Stimulated activated CD8-positive, alpha-beta memory T cell treated with anti-CD3 and anti-CD28 coated beads, Interleukin-12 subunit alpha, Interleukin-12 subunit beta, amount 100 ng/mL, for 24 hours (primary cell): ENCODE measurements at regions not wholly inside any gene's neighbourhood (a gene's known extent, or its start where the extent isn't known, plus 50 kb on each side); places are given as distances from the start of the nearest gene placed in this dataset.
"Not testable (repeated sequence)": the region's sequence is repeated elsewhere in the genome, so short reads cannot be mapped to it uniquely, and the experiment has no call there.

Experiments used
- DNase-seq: peaks from one replicate; pipeline ENCODE4 v3.0.0-alpha.2; 2020; ENCODE audit errors: extremely low read depth

GRCh38 chr6:170019818-170020583, 268.6 kb downstream of the ERMARD start:
- DNase-seq: no peak

- DNase-seq: no peak
These were observed 267.8 kb downstream of the ERMARD start for GRCh38 chr6:170018936-170019817.

DNA sequence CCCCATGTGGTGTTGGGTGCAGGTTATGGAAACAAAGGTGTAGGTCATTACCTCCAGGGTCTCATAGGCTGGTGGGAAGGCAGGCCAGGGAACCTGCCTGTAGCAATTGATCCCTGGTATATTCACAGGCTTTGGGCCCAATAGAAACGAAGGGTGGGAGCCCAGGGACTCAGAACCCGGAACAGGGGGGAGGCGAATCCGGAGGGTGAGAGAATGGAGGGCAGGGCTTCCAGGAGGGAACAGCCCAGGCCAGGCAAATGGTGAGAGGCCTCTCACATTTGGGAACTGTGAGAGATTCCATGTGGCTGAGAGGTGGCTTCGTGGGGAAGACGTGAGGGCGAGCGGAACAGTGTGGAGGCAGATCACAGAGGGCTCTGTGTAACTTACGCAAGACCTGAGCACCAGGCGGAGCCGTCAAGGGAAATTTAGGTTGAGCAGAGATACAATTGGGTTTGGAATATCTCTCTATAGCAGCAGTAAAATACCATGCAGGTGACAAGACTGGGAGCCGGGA, 267.1 kb downstream of the ERMARD start:
- no peak for DNase-seq

DNA sequence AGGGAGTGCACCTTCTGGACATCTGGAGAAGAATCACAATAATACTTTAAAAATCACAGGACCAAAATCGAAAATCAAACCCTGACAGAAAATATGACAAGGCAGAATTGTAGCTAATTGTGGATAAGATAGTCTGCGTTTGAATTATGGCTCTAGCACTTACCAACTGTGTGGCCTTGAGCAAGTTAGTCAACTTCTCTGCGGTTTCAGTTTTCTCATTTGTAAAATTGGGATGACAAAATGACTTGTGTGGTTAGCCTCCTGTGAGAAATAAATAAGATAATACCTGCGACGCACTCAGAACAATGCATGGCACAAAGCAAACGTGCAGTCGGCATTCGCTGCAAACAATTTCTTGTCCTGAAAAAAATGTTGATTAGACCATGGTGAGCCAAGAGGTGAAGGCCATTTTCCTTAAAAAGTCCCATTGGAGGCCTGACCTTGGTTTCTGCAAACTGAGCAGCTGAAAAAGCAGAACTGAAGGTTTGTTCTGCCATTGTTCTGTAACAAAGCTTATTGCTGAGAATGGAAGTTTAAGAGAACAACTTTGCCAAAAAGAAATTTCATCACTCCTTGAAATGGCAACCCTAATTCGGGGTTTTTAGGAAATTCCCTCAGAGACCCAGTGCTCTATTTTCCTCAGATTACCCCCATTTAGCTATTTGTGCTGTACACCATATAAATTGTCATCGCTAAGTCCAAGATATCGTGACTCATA, 266.3 kb downstream of the ERMARD start:
- no peak for DNase-seq

DNA sequence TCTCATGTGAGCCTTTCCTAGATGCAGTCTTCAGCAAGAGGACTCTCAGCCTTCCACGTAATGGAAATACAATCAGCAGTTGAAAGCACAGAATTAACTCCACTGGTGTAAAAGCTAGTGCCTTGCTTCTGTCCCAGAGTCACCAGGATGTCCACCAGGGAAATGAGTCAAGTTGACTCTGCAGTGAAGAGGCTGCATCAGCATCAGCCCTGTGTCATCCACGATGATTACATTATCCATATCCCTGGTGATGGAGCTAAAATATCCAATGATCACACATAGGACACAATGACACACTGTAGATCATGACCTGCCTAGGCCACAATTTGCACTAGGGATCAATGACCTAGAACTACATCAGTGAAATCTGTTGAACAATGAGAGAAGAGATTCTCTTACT, 262.4 kb downstream of the ERMARD start:
- no peak for DNase-seq

DNA sequence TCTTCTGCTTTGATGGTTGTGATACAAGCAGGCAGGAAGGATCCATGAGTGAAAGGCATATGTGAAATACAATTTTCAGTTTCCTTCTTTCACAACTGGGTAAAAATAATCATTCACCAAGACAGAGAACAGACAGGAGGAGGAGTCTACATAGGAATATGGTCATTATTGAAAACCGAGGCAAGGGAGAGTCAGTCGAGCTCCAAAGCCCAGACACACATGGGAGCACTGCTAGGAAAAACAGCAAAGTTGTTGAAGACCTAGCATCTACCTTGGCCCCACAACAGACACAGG, 260.6 kb downstream of the ERMARD start:
- DNase-seq: no peak

- DNase-seq: no peak
These were observed 260.0 kb downstream of the ERMARD start for GRCh38 chr6:170011204-170012036.

- no peak for DNase-seq
These were observed 259.3 kb downstream of the ERMARD start for GRCh38 chr6:170010665-170011203.

DNA sequence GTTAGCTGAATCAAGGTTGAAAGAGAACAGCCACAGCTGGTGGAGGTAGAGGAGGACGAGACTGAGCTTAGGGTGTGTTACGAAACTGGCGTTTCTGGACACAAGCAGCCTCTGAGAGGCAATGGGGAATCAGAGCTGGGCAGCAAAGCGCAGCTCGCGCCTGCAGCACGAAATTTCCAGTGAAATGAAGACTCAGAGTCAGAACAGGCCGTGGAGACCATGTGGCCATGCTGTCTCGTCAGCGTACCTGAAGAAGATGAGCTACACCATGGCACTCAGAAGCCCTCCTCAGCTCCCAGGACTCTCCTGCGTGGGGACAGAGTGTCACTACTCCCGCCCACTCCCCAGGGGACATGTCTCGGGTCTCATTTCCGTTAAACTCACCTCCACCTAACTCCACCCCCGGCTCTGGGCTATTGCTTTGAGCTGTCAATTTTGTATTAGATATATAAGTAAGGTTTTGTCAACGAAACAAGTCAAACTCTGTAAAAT, 256.9 kb downstream of the ERMARD start:
- DNase-seq: no peak

- DNase-seq: no peak
These were observed 256.3 kb downstream of the ERMARD start for GRCh38 chr6:170007468-170008293.

- DNase-seq: no peak
These were observed 255.6 kb downstream of the ERMARD start for GRCh38 chr6:170006900-170007467.

GRCh38 chr6:170006071-170006899, 254.9 kb downstream of the ERMARD start:
- DNase-seq: no peak

GRCh38 chr6:170005665-170006064, 254.2 kb downstream of the ERMARD start:
- no peak for DNase-seq

DNA sequence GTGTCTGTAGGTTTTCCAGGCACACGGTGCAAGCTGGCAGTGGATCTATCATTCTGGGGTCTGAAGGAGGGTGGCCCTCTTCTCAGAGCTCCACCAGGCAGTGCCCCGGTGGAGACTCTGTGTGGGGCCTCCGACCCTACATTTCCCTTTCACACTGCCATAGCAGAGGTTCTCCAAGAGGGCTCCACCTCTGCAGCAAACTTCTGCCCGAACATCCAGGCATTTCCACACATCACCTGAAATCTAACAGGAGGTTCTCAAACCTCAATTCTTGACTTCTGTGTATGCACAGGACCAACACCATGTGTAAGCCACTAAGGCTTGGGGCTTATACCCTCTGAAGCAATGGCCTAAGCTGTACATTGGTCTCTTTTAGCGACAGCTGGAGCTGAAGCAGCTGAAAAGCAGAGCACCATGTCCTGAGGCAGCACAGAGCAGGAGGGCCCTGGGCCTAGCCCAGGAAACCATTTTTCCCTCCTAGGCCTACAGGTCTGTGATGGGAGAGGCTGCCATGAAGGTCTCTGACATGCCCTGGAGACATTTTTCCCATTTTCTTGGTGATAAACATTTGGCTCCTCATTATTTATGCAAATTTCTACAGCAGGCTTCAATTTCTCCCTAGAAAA, 253.3 kb downstream of the ERMARD start:
- DNase-seq: no peak

- DNase-seq: no peak
These were observed 252.2 kb downstream of the ERMARD start for GRCh38 chr6:170003451-170004160.

DNA sequence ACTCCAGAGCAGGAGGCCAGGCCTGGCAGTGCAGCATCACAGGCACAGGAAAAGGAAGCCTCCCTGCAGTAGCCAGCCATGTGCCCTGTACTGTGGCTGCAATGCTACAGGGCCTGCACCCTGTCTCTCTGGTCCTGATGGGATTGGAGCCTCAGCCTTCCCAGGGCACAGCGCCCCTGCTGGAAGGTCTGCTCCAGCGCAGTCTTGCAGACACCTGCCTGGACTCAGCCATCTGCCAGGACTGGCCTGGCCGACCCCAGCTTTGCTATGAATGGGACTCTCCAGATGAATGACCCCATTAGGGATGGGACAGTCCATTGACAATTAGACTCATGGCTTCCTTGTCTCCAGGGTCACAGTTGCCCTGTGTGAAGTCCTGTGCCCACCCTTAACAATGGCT, 251.6 kb downstream of the ERMARD start:
- DNase-seq: no peak

DNA sequence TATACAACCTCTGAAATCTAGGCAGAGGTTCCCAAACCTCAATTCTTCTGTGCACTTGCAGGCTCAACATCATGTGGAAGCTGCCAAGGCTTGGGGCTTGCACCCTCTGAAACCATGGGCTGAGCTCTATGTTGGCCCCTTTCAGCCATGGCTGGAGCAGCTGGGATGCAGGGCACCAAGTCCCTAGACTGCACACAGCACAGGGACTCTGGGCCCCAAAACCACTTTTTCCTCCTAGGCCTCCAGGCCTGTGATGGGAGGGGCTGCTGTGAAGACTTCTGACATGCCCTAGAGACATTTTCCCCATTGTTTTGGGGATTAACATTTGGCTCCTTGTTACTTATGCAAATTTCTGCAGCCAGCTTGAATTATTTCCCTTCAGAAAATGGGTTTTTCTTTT, 250.4 kb downstream of the ERMARD start:
- not testable (repeated sequence) for DNase-seq
